GM12878 (cell line): ENCODE measurements at regions not wholly inside any gene's neighbourhood (a gene's known extent, or its start where the extent isn't known, plus 50 kb on each side); places are given as distances from the start of the nearest gene placed in this dataset.

Experiments used
- ATAC-seq: fragments of 200-7000 bp; cut with Tn5 transposase; 3 replicates; pipeline ENCODE4 v1.9.1; 2020; ENCODE audit warnings: mild to moderate bottlenecking, moderate library complexity
- BruUV-seq: library from RNA; stranded (reverse); fragments of 400-500 nt; replicated peaks from 2 replicates; lab custom pipeline; 2021; lab: Mats Ljungman, UMichigan
- CTCF ChIA-PET: fragments of 300-600 bp; sonication (Branson Sonifier 250); formaldehyde crosslinking; extraction: SDS; loops from one replicate; lab custom pipeline; 2021; ENCODE audit warnings: inconsistent platforms; lab: Yijun Ruan, JAX
- POLR2A ChIA-PET: fragments of 350-600 bp; formaldehyde crosslinking; extraction: SDS; loops from one replicate; lab custom pipeline; 2021; ENCODE audit warnings: inconsistent platforms; lab: Charles Lee
- RAD21 ChIA-PET: fragments of 300-600 bp; sonication (Branson Sonifier 250); formaldehyde crosslinking; loops from one replicate; lab custom pipeline; 2023; ENCODE audit warnings: antibody characterized with exemption; ENCODE audit not compliant: unreplicated experiment; lab: Charles Lee
- SMC1A ChIA-PET: fragments of 300-600 bp; sonication (Branson Sonifier 250); formaldehyde crosslinking; loops from one replicate; lab custom pipeline; 2023; ENCODE audit not compliant: unreplicated experiment, uncharacterized antibody; lab: Charles Lee
- DNase-seq: peaks from one replicate; pipeline ENCODE4 v3.0.0-alpha.2; 2011; ENCODE audit warnings: low read depth, low spot score
- FAIRE-seq: peaks from 3 replicates; lab custom pipeline; 2011; peaks lifted over from hg19 to GRCh38; lab: Jason Lieb, UNC
- H2AFZ ChIP-seq: 2 replicates; pipeline ENCODE4 v1.6.0; 2011; ENCODE audit warnings: low read depth, low read length, control low read depth; ENCODE audit not compliant: control insufficient read depth
- H3K27ac ChIP-seq: 2 replicates; pipeline ENCODE4 v1.5.1; 2011; ENCODE audit warnings: control low read depth; ENCODE audit not compliant: control insufficient read depth, insufficient read depth
- H3K27me3 ChIP-seq, 2 experiments: replicated peaks in 1 of 2; 2 replicates each; pipeline versions ENCODE4 v1.6.0 to v1.6.1; 2011; ENCODE audit warnings: low read length in 1 of 2; ENCODE audit not compliant: control insufficient read depth in 2 of 2, insufficient read depth in 2 of 2
- H3K36me3 ChIP-seq, 2 experiments: 2 replicates each; pipeline ENCODE4 v1.5.1; 2011; ENCODE audit warnings: low read length in 1 of 2; ENCODE audit not compliant: control insufficient read depth in 2 of 2, insufficient read depth in 2 of 2
- H3K4me1 ChIP-seq: 2 replicates; pipeline ENCODE4 v1.6.1; 2011; ENCODE audit warnings: mild to moderate bottlenecking, low read length, moderate library complexity, mixed read lengths; ENCODE audit not compliant: control insufficient read depth, insufficient read depth
- H3K4me2 ChIP-seq: 2 replicates; pipeline ENCODE4 v1.6.0; 2011; ENCODE audit warnings: control low read depth; ENCODE audit not compliant: control insufficient read depth, insufficient read depth
- H3K4me3 ChIP-seq: fragments of 200-600 bp; sonication (generic); 2 replicates; pipeline ENCODE4 v1.5.1; 2016
- H3K79me2 ChIP-seq: 2 replicates; pipeline ENCODE4 v1.6.0; 2011; ENCODE audit warnings: low read length; ENCODE audit not compliant: control insufficient read depth, insufficient read depth
- H3K9ac ChIP-seq: 2 replicates; pipeline ENCODE4 v1.8.0; 2011; ENCODE audit warnings: low read length, control low read depth, mixed read lengths; ENCODE audit not compliant: control insufficient read depth, insufficient read depth
- H3K9me3 ChIP-seq: replicated peaks from 3 replicates; pipeline ENCODE4 v1.5.1; 2011; ENCODE audit warnings: mild to moderate bottlenecking, low read length; ENCODE audit not compliant: control insufficient read depth, insufficient read depth
- H4K20me1 ChIP-seq: 2 replicates; pipeline ENCODE4 v1.6.0; 2011; ENCODE audit not compliant: control insufficient read depth, insufficient read depth
- BACH1 ChIP-seq: fragments of 450-650 bp; IDR thresholded peaks from 2 replicates; pipeline ENCODE4 v1.6.1; 2017; ENCODE audit warnings: mild to moderate bottlenecking, borderline replicate concordance
- BMI1 ChIP-seq: fragments of 450-650 bp; IDR thresholded peaks from 2 replicates; pipeline ENCODE4 v1.6.1; 2016; ENCODE audit warnings: mild to moderate bottlenecking, moderate library complexity, borderline replicate concordance
- EGR1 ChIP-seq, 2 experiments: IDR thresholded peaks; 1 replicate in 1 of 2; 2 replicates in 1 of 2; pipeline ENCODE4 v1.6.1; 2011 to 2012; ENCODE audit warnings: low read depth in 2 of 2, low read length in 2 of 2, borderline replicate concordance in 1 of 2, mild to moderate bottlenecking in 1 of 2, moderate library complexity in 1 of 2
- GABPA ChIP-seq: IDR thresholded peaks from 2 replicates; pipeline ENCODE4 v1.6.1; 2014; ENCODE audit warnings: antibody characterized with exemption, low read depth, mild to moderate bottlenecking, inconsistent platforms
- JUNB ChIP-seq: IDR thresholded peaks from 2 replicates; pipeline ENCODE4 v1.6.1; 2016; ENCODE audit warnings: antibody characterized with exemption, mild to moderate bottlenecking
- PAX5 ChIP-seq: IDR thresholded peaks from 2 replicates; pipeline ENCODE4 v1.6.1; 2011; ENCODE audit warnings: low read depth, low read length, borderline replicate concordance
- RBBP5 ChIP-seq: fragments of 200-600 bp; sonication (generic); conservative IDR thresholded peaks from 2 replicates; pipeline ENCODE4 v1.6.1; 2016
- RELA ChIP-seq: fragments of 450-650 bp; IDR thresholded peaks from 2 replicates; pipeline ENCODE4 v1.8.0; 2014; ENCODE audit warnings: borderline replicate concordance; ENCODE audit not compliant: partially characterized antibody
- STAT1 ChIP-seq: fragments of 450-650 bp; conservative IDR thresholded peaks from 2 replicates; pipeline ENCODE4 v1.6.1; 2014; ENCODE audit warnings: antibody characterized with exemption, mild to moderate bottlenecking
- WGBS: methylation state at CpG from one replicate; pipeline ENCODE4 v1.1.6; 2016; ENCODE audit warnings: low lambda C conversion rate; ENCODE audit not compliant: insufficient replicate concordance, insufficient coverage; ENCODE audit errors: missing lambda C conversion rate; 5-methylcytosine and 5-hydroxymethylcytosine counted together
- in situ Hi-C: fragments of 300-500 bp; cut with MboI; formaldehyde crosslinking; loops from 9 replicates; pipeline ENCODE4 v1.14.3; 2018; ENCODE audit warnings: mixed read lengths
- intact Hi-C: fragments of 100-400 bp; cut with micrococcal nuclease; formaldehyde crosslinking; loops from one replicate; pipeline ENCODE4 v1.14.2; 2022; ENCODE audit not compliant: unreplicated experiment
- TF ChIP-seq, protein P1 (sequence below): fragments of 450-650 bp; IDR thresholded peaks from 2 replicates; pipeline ENCODE4 v1.6.1; 2016; ENCODE audit warnings: mild to moderate bottlenecking
- TF ChIP-seq, protein P2 (sequence below): IDR thresholded peaks from 2 replicates; pipeline ENCODE4 v1.6.1; 2012; ENCODE audit warnings: mild to moderate bottlenecking, low read depth, low read length
- TF ChIP-seq, protein P3 (sequence below): fragments of 450-650 bp; IDR thresholded peaks from 2 replicates; pipeline ENCODE4 v1.6.1; 2017; ENCODE audit warnings: low read depth, mild to moderate bottlenecking, moderate library complexity
- TF ChIP-seq, protein P4 (sequence below): fragments of 450-650 bp; IDR thresholded peaks from 2 replicates; pipeline ENCODE4 v1.6.1; 2017; ENCODE audit warnings: mild to moderate bottlenecking

DNA sequence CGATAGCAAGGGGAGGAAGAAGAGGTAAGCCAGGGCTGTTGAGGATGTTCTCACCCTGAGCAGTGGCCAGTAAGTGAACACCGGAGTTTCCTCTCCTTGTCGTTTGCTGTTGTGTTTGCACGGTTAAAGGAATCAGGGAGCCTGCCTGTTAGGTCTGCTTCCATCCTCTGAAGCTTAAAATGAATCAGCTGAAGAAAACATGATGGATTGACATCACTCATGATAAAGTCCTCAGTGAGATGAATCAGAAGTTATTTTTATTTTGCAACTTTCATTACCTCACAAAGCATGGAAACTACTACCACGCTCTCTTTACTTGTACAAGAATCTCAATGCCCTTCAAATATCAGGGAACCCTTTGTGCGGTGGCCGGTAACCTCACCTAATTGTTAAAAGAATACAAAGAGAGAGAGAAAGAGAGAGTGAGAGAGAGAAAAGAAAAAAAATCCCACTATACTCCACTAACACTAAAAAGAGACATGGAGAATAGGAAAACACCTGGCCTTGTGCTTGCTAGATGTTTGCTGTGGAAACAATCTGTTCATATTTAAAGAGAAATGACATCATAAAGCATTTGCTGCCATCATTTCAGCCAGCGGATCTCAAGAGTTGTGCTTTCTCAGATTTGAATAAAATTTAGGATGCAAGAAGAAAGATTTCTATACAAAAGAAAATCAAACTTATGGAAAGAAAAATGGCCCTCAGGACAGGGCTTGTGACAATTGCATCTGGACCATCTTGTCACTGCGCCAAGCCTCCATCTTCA lies 441.6 kb upstream of the SALL1 start:
- intact Hi-C loops, result no loop called here
- ChIA-PET POLR2A (no interaction called here), RAD21 (no interaction called here), SMC1A (no interaction called here), CTCF (no interaction called here)
- no peaks in the 10 kb centered on the region for H4K20me1 ChIP-seq
- H3K4me3 ChIP-seq, result no peak overlapping the region
- in situ Hi-C loops, result no loop called here
- DNase-seq, result no peak
- H2AFZ ChIP-seq, result no peak overlapping the region
- BruUV-seq, result no TSS peak
- FAIRE-seq, result no peak
- H3K27me3 ChIP-seq, result no peaks in the 10 kb centered on the region
- H3K9me3 ChIP-seq, result no peaks in the 10 kb centered on the region
- H3K4me1 ChIP-seq, result no peaks in the 10 kb centered on the region
- TF ChIP-seq, protein P1, sequence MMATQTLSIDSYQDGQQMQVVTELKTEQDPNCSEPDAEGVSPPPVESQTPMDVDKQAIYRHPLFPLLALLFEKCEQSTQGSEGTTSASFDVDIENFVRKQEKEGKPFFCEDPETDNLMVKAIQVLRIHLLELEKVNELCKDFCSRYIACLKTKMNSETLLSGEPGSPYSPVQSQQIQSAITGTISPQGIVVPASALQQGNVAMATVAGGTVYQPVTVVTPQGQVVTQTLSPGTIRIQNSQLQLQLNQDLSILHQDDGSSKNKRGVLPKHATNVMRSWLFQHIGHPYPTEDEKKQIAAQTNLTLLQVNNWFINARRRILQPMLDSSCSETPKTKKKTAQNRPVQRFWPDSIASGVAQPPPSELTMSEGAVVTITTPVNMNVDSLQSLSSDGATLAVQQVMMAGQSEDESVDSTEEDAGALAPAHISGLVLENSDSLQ, result no peak
- no peak for TF ChIP-seq EGR1 (IDR thresholded peaks at IDR 0.05; ENCODE audit: borderline replicate concordance in 1 of 2, low read depth in 2 of 2, low read length in 2 of 2)
- no peak for TF ChIP-seq GABPA
- TF ChIP-seq, protein P2, sequence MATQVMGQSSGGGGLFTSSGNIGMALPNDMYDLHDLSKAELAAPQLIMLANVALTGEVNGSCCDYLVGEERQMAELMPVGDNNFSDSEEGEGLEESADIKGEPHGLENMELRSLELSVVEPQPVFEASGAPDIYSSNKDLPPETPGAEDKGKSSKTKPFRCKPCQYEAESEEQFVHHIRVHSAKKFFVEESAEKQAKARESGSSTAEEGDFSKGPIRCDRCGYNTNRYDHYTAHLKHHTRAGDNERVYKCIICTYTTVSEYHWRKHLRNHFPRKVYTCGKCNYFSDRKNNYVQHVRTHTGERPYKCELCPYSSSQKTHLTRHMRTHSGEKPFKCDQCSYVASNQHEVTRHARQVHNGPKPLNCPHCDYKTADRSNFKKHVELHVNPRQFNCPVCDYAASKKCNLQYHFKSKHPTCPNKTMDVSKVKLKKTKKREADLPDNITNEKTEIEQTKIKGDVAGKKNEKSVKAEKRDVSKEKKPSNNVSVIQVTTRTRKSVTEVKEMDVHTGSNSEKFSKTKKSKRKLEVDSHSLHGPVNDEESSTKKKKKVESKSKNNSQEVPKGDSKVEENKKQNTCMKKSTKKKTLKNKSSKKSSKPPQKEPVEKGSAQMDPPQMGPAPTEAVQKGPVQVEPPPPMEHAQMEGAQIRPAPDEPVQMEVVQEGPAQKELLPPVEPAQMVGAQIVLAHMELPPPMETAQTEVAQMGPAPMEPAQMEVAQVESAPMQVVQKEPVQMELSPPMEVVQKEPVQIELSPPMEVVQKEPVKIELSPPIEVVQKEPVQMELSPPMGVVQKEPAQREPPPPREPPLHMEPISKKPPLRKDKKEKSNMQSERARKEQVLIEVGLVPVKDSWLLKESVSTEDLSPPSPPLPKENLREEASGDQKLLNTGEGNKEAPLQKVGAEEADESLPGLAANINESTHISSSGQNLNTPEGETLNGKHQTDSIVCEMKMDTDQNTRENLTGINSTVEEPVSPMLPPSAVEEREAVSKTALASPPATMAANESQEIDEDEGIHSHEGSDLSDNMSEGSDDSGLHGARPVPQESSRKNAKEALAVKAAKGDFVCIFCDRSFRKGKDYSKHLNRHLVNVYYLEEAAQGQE, result no peak
- TF ChIP-seq RBBP5, result no peak
- TF ChIP-seq, protein P3, sequence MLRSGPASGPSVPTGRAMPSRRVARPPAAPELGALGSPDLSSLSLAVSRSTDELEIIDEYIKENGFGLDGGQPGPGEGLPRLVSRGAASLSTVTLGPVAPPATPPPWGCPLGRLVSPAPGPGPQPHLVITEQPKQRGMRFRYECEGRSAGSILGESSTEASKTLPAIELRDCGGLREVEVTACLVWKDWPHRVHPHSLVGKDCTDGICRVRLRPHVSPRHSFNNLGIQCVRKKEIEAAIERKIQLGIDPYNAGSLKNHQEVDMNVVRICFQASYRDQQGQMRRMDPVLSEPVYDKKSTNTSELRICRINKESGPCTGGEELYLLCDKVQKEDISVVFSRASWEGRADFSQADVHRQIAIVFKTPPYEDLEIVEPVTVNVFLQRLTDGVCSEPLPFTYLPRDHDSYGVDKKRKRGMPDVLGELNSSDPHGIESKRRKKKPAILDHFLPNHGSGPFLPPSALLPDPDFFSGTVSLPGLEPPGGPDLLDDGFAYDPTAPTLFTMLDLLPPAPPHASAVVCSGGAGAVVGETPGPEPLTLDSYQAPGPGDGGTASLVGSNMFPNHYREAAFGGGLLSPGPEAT, result no peak
- TF ChIP-seq, protein P4, sequence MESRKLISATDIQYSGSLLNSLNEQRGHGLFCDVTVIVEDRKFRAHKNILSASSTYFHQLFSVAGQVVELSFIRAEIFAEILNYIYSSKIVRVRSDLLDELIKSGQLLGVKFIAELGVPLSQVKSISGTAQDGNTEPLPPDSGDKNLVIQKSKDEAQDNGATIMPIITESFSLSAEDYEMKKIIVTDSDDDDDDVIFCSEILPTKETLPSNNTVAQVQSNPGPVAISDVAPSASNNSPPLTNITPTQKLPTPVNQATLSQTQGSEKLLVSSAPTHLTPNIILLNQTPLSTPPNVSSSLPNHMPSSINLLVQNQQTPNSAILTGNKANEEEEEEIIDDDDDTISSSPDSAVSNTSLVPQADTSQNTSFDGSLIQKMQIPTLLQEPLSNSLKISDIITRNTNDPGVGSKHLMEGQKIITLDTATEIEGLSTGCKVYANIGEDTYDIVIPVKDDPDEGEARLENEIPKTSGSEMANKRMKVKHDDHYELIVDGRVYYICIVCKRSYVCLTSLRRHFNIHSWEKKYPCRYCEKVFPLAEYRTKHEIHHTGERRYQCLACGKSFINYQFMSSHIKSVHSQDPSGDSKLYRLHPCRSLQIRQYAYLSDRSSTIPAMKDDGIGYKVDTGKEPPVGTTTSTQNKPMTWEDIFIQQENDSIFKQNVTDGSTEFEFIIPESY, result no peak
- no peak for TF ChIP-seq BMI1
- TF ChIP-seq PAX5, result no peak
- TF ChIP-seq STAT1, result no peak
- no peak for TF ChIP-seq BACH1
- no peak for TF ChIP-seq RELA
- no peak for TF ChIP-seq JUNB
- H3K27ac ChIP-seq, result no peak overlapping the region
- no peak for ATAC-seq
- WGBS, result 50% methylated on average over 9 of the region's 9 CpGs
- no peaks in the 10 kb centered on the region for H3K36me3 ChIP-seq
- H3K4me2 ChIP-seq, result no peak overlapping the region
- no peaks in the 10 kb centered on the region for H3K79me2 ChIP-seq
- no peak overlapping the region for H3K9ac ChIP-seq
